Caco-2 (cell line): ENCODE measurements at regions not wholly inside any gene's neighbourhood (a gene's known extent, or its start where the extent isn't known, plus 50 kb on each side); places are given as distances from the start of the nearest gene placed in this dataset.

ENCODE experiments used
- BruUV-seq: library from RNA; stranded (reverse); fragments of 400-500 nt; replicated peaks from 2 replicates; lab custom pipeline; 2021; lab: Mats Ljungman, UMichigan
- CTCF ChIA-PET: fragments of 300-600 bp; sonication (Branson Sonifier 250); formaldehyde crosslinking; loops from one replicate; lab custom pipeline; 2022; ENCODE audit warnings: antibody characterized with exemption; lab: Charles Lee
- POLR2A ChIA-PET: fragments of 300-600 bp; sonication (Branson Sonifier 250); formaldehyde crosslinking; loops from one replicate; lab custom pipeline; 2022; ENCODE audit warnings: antibody characterized with exemption; lab: Charles Lee
- DNase-seq, 2 experiments: peaks; one replicate each; pipeline versions ENCODE4 v3.0.0 to v3.0.0-alpha.2; 2020 to 2022
- H3K27me3 ChIP-seq: replicated peaks from 2 replicates; pipeline ENCODE4 v1.6.0; 2011; ENCODE audit warnings: low read length; ENCODE audit not compliant: control insufficient read depth, insufficient read depth
- H3K36me3 ChIP-seq: 2 replicates; pipeline ENCODE4 v1.5.1; 2011; ENCODE audit warnings: low read length; ENCODE audit not compliant: control insufficient read depth, insufficient read depth
- H3K4me1 ChIP-seq: fragments of 250-450 bp; sonication (Bioruptor Pico); 2 replicates; pipeline ENCODE4 v1.5.1; 2020; ENCODE audit warnings: mild to moderate bottlenecking
- H3K4me3 ChIP-seq: 2 replicates; pipeline ENCODE4 v1.5.1; 2011; ENCODE audit warnings: low read depth, mild to moderate bottlenecking, control low read depth, low read length
- H3K9me3 ChIP-seq: fragments of 250-450 bp; sonication (Bioruptor Pico); 2 replicates; pipeline ENCODE4 v1.5.1; 2020; ENCODE audit warnings: mild to moderate bottlenecking, moderate library complexity
- H3K27ac Mint-ChIP-seq: one replicate; pipeline ENCODE4 v1.8.0; 2022; ENCODE audit warnings: mixed read lengths; ENCODE audit not compliant: unreplicated experiment
- H3K27me3 Mint-ChIP-seq: one replicate; pipeline ENCODE4 v1.8.0; 2022; ENCODE audit warnings: mixed read lengths; ENCODE audit not compliant: insufficient read depth, unreplicated experiment
- H3K36me3 Mint-ChIP-seq: one replicate; pipeline ENCODE4 v1.8.0; 2022; ENCODE audit warnings: mild to moderate bottlenecking, mixed read lengths; ENCODE audit not compliant: insufficient read depth, unreplicated experiment
- H3K4me1 Mint-ChIP-seq: one replicate; pipeline ENCODE4 v1.8.0; 2022; ENCODE audit warnings: low read depth, mixed read lengths; ENCODE audit not compliant: unreplicated experiment
- H3K4me3 Mint-ChIP-seq: one replicate; pipeline ENCODE4 v1.8.0; 2022; ENCODE audit warnings: mild to moderate bottlenecking, moderate library complexity, mixed read lengths; ENCODE audit not compliant: unreplicated experiment
- H3K9me3 Mint-ChIP-seq: one replicate; pipeline ENCODE4 v1.8.0; 2022; ENCODE audit warnings: mixed read lengths; ENCODE audit not compliant: unreplicated experiment
- intact Hi-C: fragments of 100-400 bp; cut with micrococcal nuclease; formaldehyde crosslinking; loops from one replicate; pipeline ENCODE4 v1.10.0; 2022; ENCODE audit not compliant: unreplicated experiment
- TF ChIP-seq, protein P1 (sequence below), 2 experiments: fragments of 200-600 bp in 1 of 2; IDR thresholded peaks; 1 replicate in 1 of 2; 2 replicates in 1 of 2; pipeline versions ENCODE4 v1.5.1 to v1.8.0; 2011 to 2022; ENCODE audit warnings: antibody characterized with exemption in 1 of 2, control low read depth in 1 of 2, inconsistent platforms in 1 of 2, low read depth in 1 of 2, low read length in 1 of 2, mild to moderate bottlenecking in 1 of 2, moderate library complexity in 1 of 2; ENCODE audit not compliant: insufficient read depth in 1 of 2, severe bottlenecking in 1 of 2, unreplicated experiment in 1 of 2

DNA sequence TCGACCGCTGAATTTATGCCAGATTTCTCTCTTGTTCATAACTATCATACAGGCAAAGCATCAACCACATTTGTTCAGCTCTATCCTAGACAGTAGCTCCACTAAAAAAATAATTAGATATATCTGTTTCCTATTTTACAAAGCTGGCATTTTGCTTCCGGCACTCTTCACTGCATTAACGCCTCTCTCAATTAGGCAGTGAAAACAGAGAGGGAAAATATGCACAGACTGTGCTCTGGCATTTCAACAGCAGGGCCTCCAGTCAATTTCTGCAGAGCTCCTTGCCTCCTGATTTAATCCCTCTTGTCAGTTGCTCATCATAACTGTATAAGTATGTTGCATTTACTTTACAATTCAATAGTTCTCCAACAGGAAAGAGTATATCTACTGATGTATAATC, 666.9 kb upstream of the INTU start:
- Histone ChIP-seq H3K4me1 (no peaks in the 10 kb centered on the region), H3K9me3 (no peaks in the 10 kb centered on the region), H3K4me3 (no peak overlapping the region), H3K27me3 (no peaks in the 10 kb centered on the region), H3K36me3 (no peaks in the 10 kb centered on the region)
- Mint-ChIP-seq H3K9me3 (no peaks in the 10 kb centered on the region), H3K4me1 (no peaks in the 10 kb centered on the region), H3K4me3 (no peak overlapping the region), H3K36me3 (no peaks in the 10 kb centered on the region), H3K27me3 (peaks cover 2% of the 10 kb centered on the region), H3K27ac (no peak overlapping the region)
- CTCF ChIA-PET: no interaction called here
- intact Hi-C loops: no loop called here
- no TSS peak for BruUV-seq
- TF ChIP-seq, protein P1, sequence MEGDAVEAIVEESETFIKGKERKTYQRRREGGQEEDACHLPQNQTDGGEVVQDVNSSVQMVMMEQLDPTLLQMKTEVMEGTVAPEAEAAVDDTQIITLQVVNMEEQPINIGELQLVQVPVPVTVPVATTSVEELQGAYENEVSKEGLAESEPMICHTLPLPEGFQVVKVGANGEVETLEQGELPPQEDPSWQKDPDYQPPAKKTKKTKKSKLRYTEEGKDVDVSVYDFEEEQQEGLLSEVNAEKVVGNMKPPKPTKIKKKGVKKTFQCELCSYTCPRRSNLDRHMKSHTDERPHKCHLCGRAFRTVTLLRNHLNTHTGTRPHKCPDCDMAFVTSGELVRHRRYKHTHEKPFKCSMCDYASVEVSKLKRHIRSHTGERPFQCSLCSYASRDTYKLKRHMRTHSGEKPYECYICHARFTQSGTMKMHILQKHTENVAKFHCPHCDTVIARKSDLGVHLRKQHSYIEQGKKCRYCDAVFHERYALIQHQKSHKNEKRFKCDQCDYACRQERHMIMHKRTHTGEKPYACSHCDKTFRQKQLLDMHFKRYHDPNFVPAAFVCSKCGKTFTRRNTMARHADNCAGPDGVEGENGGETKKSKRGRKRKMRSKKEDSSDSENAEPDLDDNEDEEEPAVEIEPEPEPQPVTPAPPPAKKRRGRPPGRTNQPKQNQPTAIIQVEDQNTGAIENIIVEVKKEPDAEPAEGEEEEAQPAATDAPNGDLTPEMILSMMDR (IDR thresholded peaks at IDR 0.05; ENCODE audit: insufficient read depth in 1 of 2, low read depth in 1 of 2, low read length in 1 of 2, severe bottlenecking in 1 of 2, unreplicated experiment in 1 of 2): no peak
- DNase-seq: no peak
- POLR2A ChIA-PET: no interaction called here

- Histone ChIP-seq H3K4me3 (no peak overlapping the region), H3K27me3 (no peaks in the 10 kb centered on the region), H3K36me3 (no peaks in the 10 kb centered on the region), H3K4me1 (no peaks in the 10 kb centered on the region), H3K9me3 (no peaks in the 10 kb centered on the region)
- TF ChIP-seq, protein P1 (IDR thresholded peaks at IDR 0.05; ENCODE audit: insufficient read depth in 1 of 2, low read depth in 1 of 2, low read length in 1 of 2, severe bottlenecking in 1 of 2, unreplicated experiment in 1 of 2): no peak
- H3K9me3 Mint-ChIP-seq: no peaks in the 10 kb centered on the region
- no peak overlapping the region for H3K27ac Mint-ChIP-seq
- ChIA-PET POLR2A (no interaction called here), CTCF (no interaction called here)
- intact Hi-C loops: no loop called here
- no peak for DNase-seq
- peaks cover 7% of the 10 kb centered on the region for H3K27me3 Mint-ChIP-seq
- H3K36me3 Mint-ChIP-seq: no peaks in the 10 kb centered on the region
- no peaks in the 10 kb centered on the region for H3K4me1 Mint-ChIP-seq
- BruUV-seq: no TSS peak
- H3K4me3 Mint-ChIP-seq: no peak overlapping the region
These were observed 663.2 kb upstream of the INTU start for GRCh38 chr4:126969360-126970235.

DNA sequence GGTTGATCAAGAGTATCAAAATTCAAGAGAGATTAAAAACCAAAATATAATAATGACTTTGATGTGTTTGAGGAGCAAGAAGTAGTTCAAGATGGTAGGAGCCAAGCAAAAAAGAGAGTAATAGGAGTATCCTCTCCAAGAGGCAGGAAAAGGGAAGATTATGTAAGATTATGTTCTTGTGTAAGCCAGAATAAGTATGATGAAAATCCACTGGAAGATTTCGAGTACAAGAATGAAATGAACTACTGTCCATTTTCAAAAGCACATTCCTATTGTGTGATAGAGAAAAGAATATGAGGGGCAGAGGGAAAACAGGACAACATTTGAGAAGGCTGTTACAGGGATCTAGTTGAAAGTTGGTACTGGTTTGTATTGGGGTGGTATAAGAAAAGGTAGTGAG, 659.6 kb upstream of the INTU start:
- H3K4me3 ChIP-seq: no peak overlapping the region
- H3K4me1 Mint-ChIP-seq: no peaks in the 10 kb centered on the region
- BruUV-seq: no TSS peak
- TF ChIP-seq, protein P1 (IDR thresholded peaks at IDR 0.05; ENCODE audit: insufficient read depth in 1 of 2, low read depth in 1 of 2, low read length in 1 of 2, severe bottlenecking in 1 of 2, unreplicated experiment in 1 of 2): no peak
- H3K4me1 ChIP-seq: no peaks in the 10 kb centered on the region
- H3K4me3 Mint-ChIP-seq: no peak overlapping the region
- POLR2A ChIA-PET: no interaction called here
- H3K27ac Mint-ChIP-seq: no peak overlapping the region
- no peaks in the 10 kb centered on the region for H3K9me3 Mint-ChIP-seq
- H3K36me3 Mint-ChIP-seq: no peaks in the 10 kb centered on the region
- H3K27me3 ChIP-seq: no peaks in the 10 kb centered on the region
- intact Hi-C loops: no loop called here
- peaks cover 9% of the 10 kb centered on the region for H3K27me3 Mint-ChIP-seq
- no peak for DNase-seq
- CTCF ChIA-PET: no interaction called here
- no peaks in the 10 kb centered on the region for H3K36me3 ChIP-seq
- H3K9me3 ChIP-seq: no peaks in the 10 kb centered on the region
